ENCODE measurements at regions not wholly inside any gene's neighbourhood (a gene's known extent, or its start where the extent isn't known, plus 50 kb on each side); places are given as distances from the start of the nearest gene placed in this dataset.

- CTCF ChIA-PET, result interaction anchor here (1.2 to 1.9 kb wide), 3 partner anchors 10 to 94 kb away, joined by 3 to 7 read pairs (median 4); partner anchors contain the start of gene RBBP8
Observed at GRCh38 chr18:22838639-22839277, 94.4 kb upstream of the RBBP8 start.

GRCh38 chr18:22839340-22839821, 93.7 kb upstream of the RBBP8 start:
- CTCF ChIA-PET, result interaction anchor here (0.6 to 1.9 kb wide), 8 partner anchors 9 to 186 kb away, joined by 3 to 7 read pairs (median 3); partner anchors contain the start of gene RBBP8

More at GRCh38 chr18:22838639-22839277, 94.4 kb upstream of the RBBP8 start:
- no peak overlapping the region for H3K4me3 ChIP-seq (ENCODE audit: low read depth, low read length)
- TF ChIP-seq CTCF (IDR thresholded peaks at IDR 0.05; ENCODE audit: insufficient read depth, low read length, missing control alignments), result no peak
- DNase-seq (ENCODE audit: low read depth, low spot score), result no peak
- POLR2A ChIA-PET, result no interaction called here

GRCh38 chr18:22840606-22841144, 92.5 kb upstream of the RBBP8 start:
- DNase-seq (ENCODE audit: low read depth, low spot score), result no peak
- POLR2A ChIA-PET, result no interaction called here
- CTCF ChIA-PET, result interaction anchor here (1.0 to 1.9 kb wide), 5 partner anchors 8 to 185 kb away, joined by 3 to 7 read pairs (median 3); no protein-coding TSS in a partner anchor
- TF ChIP-seq CTCF (IDR thresholded peaks at IDR 0.05; ENCODE audit: insufficient read depth, low read length, missing control alignments), result no peak
- H3K4me3 ChIP-seq (ENCODE audit: low read depth, low read length), result no peak overlapping the region

More at GRCh38 chr18:22839340-22839821, 93.7 kb upstream of the RBBP8 start:
- POLR2A ChIA-PET, result no interaction called here
- DNase-seq (ENCODE audit: low read depth, low spot score), result no peak
- no peak for TF ChIP-seq CTCF (IDR thresholded peaks at IDR 0.05; ENCODE audit: insufficient read depth, low read length, missing control alignments)
- no peak overlapping the region for H3K4me3 ChIP-seq (ENCODE audit: low read depth, low read length)

- no peak overlapping the region for H3K4me3 ChIP-seq (ENCODE audit: low read depth, low read length)
- DNase-seq (ENCODE audit: low read depth, low spot score), result no peak
- ChIA-PET POLR2A (no interaction called here), CTCF (interaction anchor here (1.2 kb wide), 1 partner anchor 27 kb away, joined by 3 read pairs; no protein-coding TSS in a partner anchor)
- no peak for TF ChIP-seq CTCF (IDR thresholded peaks at IDR 0.05; ENCODE audit: insufficient read depth, low read length, missing control alignments)
Observed at GRCh38 chr18:22841840-22842239, 91.3 kb upstream of the RBBP8 start.

- ChIA-PET POLR2A (no interaction called here), CTCF (no interaction called here)
- DNase-seq (ENCODE audit: low read depth, low spot score), result no peak
- TF ChIP-seq CTCF (IDR thresholded peaks at IDR 0.05; ENCODE audit: insufficient read depth, low read length, missing control alignments), result no peak
- H3K4me3 ChIP-seq (ENCODE audit: low read depth, low read length), result no peak overlapping the region
Observed at GRCh38 chr18:22844190-22844589, 88.9 kb upstream of the RBBP8 start.

GRCh38 chr18:22844628-22845027, 88.5 kb upstream of the RBBP8 start:
- H3K4me3 ChIP-seq (ENCODE audit: low read depth, low read length), result no peak overlapping the region
- TF ChIP-seq CTCF (IDR thresholded peaks at IDR 0.05; ENCODE audit: insufficient read depth, low read length, missing control alignments), result no peak
- ChIA-PET POLR2A (no interaction called here), CTCF (no interaction called here)
- DNase-seq (ENCODE audit: low read depth, low spot score), result no peak
